Activated CD8-positive, alpha-beta memory T cell treated with anti-CD3 and anti-CD28 coated beads, Interleukin-2, amount 50 U/mL, for 48 hours (primary cell): ENCODE measurements at regions not wholly inside any gene's neighbourhood (a gene's known extent, or its start where the extent isn't known, plus 50 kb on each side); places are given as distances from the start of the nearest gene placed in this dataset.

ENCODE experiments used
- DNase-seq: peaks from one replicate; pipeline ENCODE4 v3.0.0-alpha.2; 2020

GRCh38 chr22:46054091-46055073 lies 77.4 kb upstream of the WNT7B start:
- peak; percentile 72 for DNase-seq

- DNase-seq: no peak
Measured at GRCh38 chr22:46055181-46055875, 78.4 kb upstream of the WNT7B start.

GRCh38 chr22:46055911-46056545 lies 79.1 kb upstream of the WNT7B start:
- peak; percentile 48 for DNase-seq

- peak; percentile 33 for DNase-seq
Measured at GRCh38 chr22:46056546-46057245, 79.7 kb upstream of the WNT7B start.

- DNase-seq: peak; percentile 37
Measured at GRCh38 chr22:46057246-46058090, 80.5 kb upstream of the WNT7B start.

- DNase-seq: peak; percentile 53
Measured at GRCh38 chr22:46058091-46058420, 81.1 kb upstream of the WNT7B start.

GRCh38 chr22:46058591-46059519 lies 81.9 kb upstream of the WNT7B start:
- DNase-seq: peak; percentile 46

- DNase-seq: no peak
Measured at GRCh38 chr22:46060292-46061123, 83.5 kb upstream of the WNT7B start.

GRCh38 chr22:46061124-46061500 lies 84.2 kb upstream of the WNT7B start:
- no peak for DNase-seq

- no peak for DNase-seq
Measured at GRCh38 chr22:46061501-46062231, 84.7 kb upstream of the WNT7B start.

- no peak for DNase-seq
Measured at GRCh38 chr22:46062232-46062615, 85.3 kb upstream of the WNT7B start.

- DNase-seq: no peak
Measured at GRCh38 chr22:46062971-46063631, 86.1 kb upstream of the WNT7B start.

- no peak for DNase-seq
Measured at GRCh38 chr22:46063846-46064227, 86.5 kb upstream of the PPARA start.

- no peak for DNase-seq
Measured at GRCh38 chr22:46064228-46064965, 85.9 kb upstream of the PPARA start.

- no peak for DNase-seq
Measured at GRCh38 chr22:46064966-46065666, 85.2 kb upstream of the PPARA start.

GRCh38 chr22:46065691-46066454 lies 84.5 kb upstream of the PPARA start:
- DNase-seq: no peak

- DNase-seq: no peak
Measured at GRCh38 chr22:46066691-46067090, 83.6 kb upstream of the PPARA start.
